SU-DHL-6 (cell line): ENCODE measurements at regions not wholly inside any gene's neighbourhood (a gene's known extent, or its start where the extent isn't known, plus 50 kb on each side); places are given as distances from the start of the nearest gene placed in this dataset.

Source experiments
- CTCF ChIP-seq: fragments of 200-600 bp; sonication (generic); IDR thresholded peaks from one replicate; pipeline ENCODE4 v1.5.1; 2017; ENCODE audit warnings: antibody characterized with exemption, mild to moderate bottlenecking, low read length, moderate library complexity; ENCODE audit not compliant: insufficient read depth, poor library complexity, severe bottlenecking
- EZH2phosphoT487 ChIP-seq: fragments of 200-600 bp; sonication (generic), shearing (Covaris generic); conservative IDR thresholded peaks from 2 replicates; pipeline ENCODE4 v1.6.1; 2018; ENCODE audit warnings: mild to moderate bottlenecking, antibody characterized with exemption, low read length, moderate library complexity, mixed read lengths

DNA sequence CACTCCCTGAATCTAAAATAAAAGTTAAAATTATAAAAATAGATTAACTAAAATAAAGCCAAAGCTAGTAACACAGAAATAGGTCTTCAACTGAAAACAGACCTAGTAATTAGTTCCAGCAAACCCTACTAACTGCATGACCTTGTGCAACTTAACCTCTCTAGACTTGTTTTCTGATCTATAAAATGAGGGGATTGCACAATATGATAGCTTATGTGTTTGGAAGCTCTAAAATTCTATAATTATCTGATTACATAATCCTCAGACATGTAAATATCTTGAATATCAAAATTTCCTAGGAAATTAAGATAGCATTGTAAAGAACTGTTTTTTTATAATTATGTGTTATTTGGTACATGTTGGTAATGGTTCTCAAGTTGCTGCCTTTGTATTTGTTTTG is 144.1 kb upstream of the GRIP1 start:
- TF ChIP-seq CTCF (no peak), EZH2phosphoT487 (no peak)
